GM19395 (cell line): ENCODE measurements at regions not wholly inside any gene's neighbourhood (a gene's known extent, or its start where the extent isn't known, plus 50 kb on each side); places are given as distances from the start of the nearest gene placed in this dataset.

Experiments used
- ATAC-seq: cut with Tn5 transposase; IDR thresholded peaks from one replicate; pipeline ENCODE4 v1.9.1; 2021; ENCODE audit warnings: mild to moderate bottlenecking, moderate library complexity; ENCODE audit not compliant: unreplicated experiment

- no peak for ATAC-seq
Observed at GRCh38 chr2:3101016-3101942, 276.3 kb downstream of the EIPR1 start.

- no peak for ATAC-seq
Observed at GRCh38 chr2:3100386-3100785, 277.2 kb downstream of the EIPR1 start.

- ATAC-seq: no peak
Observed at GRCh38 chr2:3099860-3100234, 277.8 kb downstream of the EIPR1 start.

GRCh38 chr2:3099145-3099859, 278.3 kb downstream of the EIPR1 start:
- no peak for ATAC-seq

GRCh38 chr2:3098231-3098630, 279.4 kb downstream of the EIPR1 start:
- no peak for ATAC-seq

- no peak for ATAC-seq
Observed at GRCh38 chr2:3097804-3098203, 279.8 kb downstream of the EIPR1 start.

- no peak for ATAC-seq
Observed at GRCh38 chr2:3094999-3095958, 282.3 kb downstream of the EIPR1 start.

GRCh38 chr2:3094318-3094717, 283.3 kb downstream of the EIPR1 start:
- ATAC-seq: no peak

- ATAC-seq: no peak
Observed at GRCh38 chr2:3091696-3092095, 285.9 kb downstream of the EIPR1 start.

GRCh38 chr2:3082705-3083104, 294.9 kb downstream of the EIPR1 start:
- ATAC-seq: no peak

GRCh38 chr2:3079959-3080948, 297.4 kb downstream of the EIPR1 start:
- no peak for ATAC-seq

- no peak for ATAC-seq
Observed at GRCh38 chr2:3079466-3079865, 298.2 kb downstream of the EIPR1 start.

GRCh38 chr2:3078684-3079083, 298.9 kb downstream of the EIPR1 start:
- no peak for ATAC-seq

GRCh38 chr2:3076848-3077642, 300.6 kb downstream of the EIPR1 start:
- ATAC-seq: no peak

GRCh38 chr2:3075991-3076340, 301.7 kb downstream of the EIPR1 start:
- no peak for ATAC-seq

GRCh38 chr2:3075316-3075990, 302.2 kb downstream of the EIPR1 start:
- ATAC-seq: no peak

- no peak for ATAC-seq
Observed at GRCh38 chr2:3073704-3074103, 303.9 kb downstream of the EIPR1 start.

GRCh38 chr2:3073041-3073595, 304.5 kb downstream of the EIPR1 start:
- ATAC-seq: no peak
